Amniotic epithelial cell (primary cell): ENCODE measurements at regions not wholly inside any gene's neighbourhood (a gene's known extent, or its start where the extent isn't known, plus 50 kb on each side); places are given as distances from the start of the nearest gene placed in this dataset.
"Not testable (repeated sequence)": the region's sequence is repeated elsewhere in the genome, so short reads cannot be mapped to it uniquely, and the experiment has no call there.

Source experiments
- DNase-seq: peaks from one replicate; pipeline ENCODE4 v3.0.0-alpha.2; 2010; ENCODE audit warnings: low read depth

- peak; percentile 75 for DNase-seq
These were observed 647.6 kb downstream of the TNS3 start for GRCh38 chr7:46934198-46934825.

GRCh38 chr7:46933596-46933995 is 648.3 kb downstream of the TNS3 start:
- peak; percentile 65 for DNase-seq

DNA sequence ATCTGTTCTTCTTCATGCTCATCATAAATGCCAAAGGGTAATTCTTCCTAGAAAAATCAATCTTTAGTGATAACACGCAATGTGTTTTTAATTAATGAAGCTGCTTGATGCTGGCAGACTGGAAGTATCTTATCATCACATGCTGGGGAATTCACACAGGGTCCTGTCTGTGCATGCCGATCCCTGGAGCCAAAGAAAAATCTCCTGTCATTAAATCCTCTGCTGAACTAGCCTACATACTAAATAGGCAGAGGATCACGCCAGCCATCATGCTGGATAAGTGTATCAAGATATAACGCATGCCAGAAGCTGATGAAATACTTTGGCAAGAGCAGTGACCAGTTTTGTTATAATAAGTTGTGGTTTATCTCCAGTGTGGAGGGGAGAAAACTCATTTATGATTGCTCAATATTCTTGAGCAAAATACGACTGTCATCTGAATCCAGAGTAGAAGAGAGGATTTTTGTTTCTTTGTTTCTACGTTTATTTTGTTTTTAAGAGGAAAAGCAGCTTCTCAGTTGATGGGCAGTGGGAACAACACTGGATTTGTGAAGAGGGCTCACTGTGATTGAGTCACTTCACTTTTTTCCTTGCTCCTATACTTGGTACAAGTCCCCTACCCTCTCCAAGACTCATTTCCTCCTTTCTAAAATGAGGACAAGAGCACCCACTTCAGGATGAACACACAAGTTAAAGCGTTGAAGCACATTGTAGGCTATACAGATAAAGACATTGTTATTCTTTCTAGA is 649.1 kb downstream of the TNS3 start:
- peak; percentile 99 for DNase-seq

GRCh38 chr7:46932306-46932675 is 649.6 kb downstream of the TNS3 start:
- no peak for DNase-seq

GRCh38 chr7:46930366-46930765 is 651.5 kb downstream of the TNS3 start:
- peak; percentile 98 for DNase-seq

DNA sequence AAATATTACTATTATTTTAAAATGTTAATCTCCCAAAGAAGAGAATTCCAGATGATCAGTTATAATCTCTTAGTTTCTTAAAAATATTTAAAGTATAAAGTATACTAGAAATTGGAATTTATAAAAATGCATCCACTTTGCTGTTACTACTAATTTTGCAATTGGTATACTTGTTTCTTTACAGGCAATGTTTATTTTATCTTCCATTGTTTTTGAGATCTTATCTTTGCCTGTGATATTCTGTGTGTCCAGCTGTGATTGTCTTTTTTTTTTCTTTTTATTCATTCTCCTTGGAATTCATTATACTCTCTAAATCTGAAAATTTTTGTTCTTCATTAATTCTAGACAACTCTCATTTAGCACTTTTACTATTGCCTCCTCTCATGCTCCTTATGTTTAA is 652.6 kb downstream of the TNS3 start:
- DNase-seq: no peak

DNA sequence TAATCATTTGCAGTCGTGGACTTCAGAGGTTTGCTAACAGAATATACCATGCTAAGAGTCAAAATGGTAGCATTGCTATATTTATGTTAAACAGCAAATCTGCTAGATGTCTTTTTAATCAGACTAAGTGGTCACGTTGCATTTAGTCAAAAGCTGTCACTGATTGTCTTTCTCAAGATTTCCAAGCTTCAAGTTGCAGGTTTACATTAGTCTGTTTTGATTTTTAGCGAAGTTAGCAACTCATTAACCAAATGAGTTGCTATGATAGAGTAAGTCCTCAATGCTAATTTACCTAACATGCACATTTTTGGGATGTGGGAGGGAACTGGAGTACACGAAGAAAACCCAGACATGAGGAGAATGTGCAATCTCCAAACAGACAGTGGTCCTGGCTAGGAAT is 653.2 kb downstream of the TNS3 start:
- no peak for DNase-seq

DNA sequence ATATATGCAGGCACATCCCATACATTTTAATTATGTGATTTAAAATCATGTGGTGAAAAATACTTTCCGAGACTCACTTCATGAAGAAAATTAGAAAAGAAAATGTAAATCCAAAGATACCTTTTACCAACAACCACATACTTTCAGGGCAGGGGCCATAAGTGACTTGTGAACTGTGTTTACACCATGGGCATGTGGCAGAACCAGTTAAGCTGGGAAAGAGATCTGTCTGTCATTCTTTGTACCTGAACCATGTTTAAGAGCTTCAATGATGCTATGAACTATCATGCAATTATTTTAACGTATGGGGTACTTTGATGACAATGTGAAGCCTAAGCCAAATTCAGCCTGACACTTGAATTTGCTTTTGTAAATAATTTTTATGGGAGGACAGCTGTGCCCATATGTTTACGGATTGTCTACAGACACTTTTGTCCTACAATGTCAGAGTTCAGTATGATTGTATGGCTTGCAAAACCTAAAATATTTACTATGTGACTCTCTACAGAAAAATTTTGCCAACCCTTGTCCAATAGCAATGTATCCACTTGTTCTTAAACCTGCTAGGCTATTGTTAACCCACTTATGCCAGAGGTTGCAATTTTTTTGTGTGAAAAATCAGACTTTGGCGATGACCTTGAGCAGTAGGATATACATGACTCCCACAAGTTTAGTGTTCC is 654.6 kb downstream of the TNS3 start:
- no peak for DNase-seq

DNA sequence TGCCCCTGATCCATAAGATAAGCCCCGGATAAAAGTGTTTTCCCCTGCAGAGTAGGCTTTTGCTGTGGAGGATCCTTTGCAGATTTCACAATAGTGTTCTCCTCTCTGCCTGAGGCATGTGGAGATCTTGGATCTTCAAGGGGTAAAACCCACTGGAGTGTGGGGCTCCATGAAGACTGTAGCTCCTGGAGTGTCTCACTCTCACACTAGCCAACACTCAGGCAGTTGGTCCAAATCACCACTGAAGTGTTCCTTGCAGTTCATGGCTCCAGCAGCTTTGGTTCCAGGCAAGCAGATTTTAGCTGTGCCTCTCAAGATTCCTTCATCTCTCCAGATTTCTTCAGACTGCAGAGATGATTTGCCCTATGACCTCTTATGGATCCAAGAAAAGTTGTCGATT is 665.3 kb downstream of the TNS3 start:
- peak; percentile 45 for DNase-seq

GRCh38 chr7:46912692-46913091 is 669.2 kb downstream of the TNS3 start:
- DNase-seq: no peak

GRCh38 chr7:46909601-46910051 is 672.3 kb downstream of the TNS3 start:
- DNase-seq: peak; percentile 70

- peak; percentile 87 for DNase-seq
These were observed 673.1 kb downstream of the TNS3 start for GRCh38 chr7:46908770-46909169.

GRCh38 chr7:46904523-46904922 is 677.4 kb downstream of the TNS3 start:
- DNase-seq: not testable (repeated sequence)

DNA sequence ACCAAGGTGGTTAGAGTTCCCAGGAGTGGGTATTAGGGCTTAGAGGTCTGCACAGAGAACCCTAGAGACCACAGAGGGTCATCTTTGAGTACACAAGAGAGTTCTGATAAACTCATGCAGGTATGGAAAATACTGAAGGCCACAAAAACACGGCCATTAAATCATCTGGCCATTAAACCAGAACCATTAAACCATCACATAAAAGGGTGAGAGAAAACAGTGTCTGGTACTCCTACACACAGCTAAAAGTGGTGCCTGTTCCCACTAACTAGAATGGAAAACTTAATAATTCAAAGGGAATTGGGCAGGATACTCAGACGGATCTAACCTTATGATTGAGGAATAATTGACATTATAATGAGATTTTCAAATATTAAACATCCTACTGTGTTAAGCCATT is 679.4 kb downstream of the TNS3 start:
- no peak for DNase-seq

- DNase-seq: peak; percentile 98
These were observed 681.3 kb downstream of the TNS3 start for GRCh38 chr7:46900312-46901263.

- DNase-seq: no peak
These were observed 684.5 kb downstream of the TNS3 start for GRCh38 chr7:46897381-46897780.

GRCh38 chr7:46886669-46887374 is 695.1 kb downstream of the TNS3 start:
- DNase-seq: no peak

- no peak for DNase-seq
These were observed 696.7 kb downstream of the TNS3 start for GRCh38 chr7:46885167-46885566.

- DNase-seq: peak; percentile 53
These were observed 700.3 kb downstream of the TNS3 start for GRCh38 chr7:46881507-46882127.

- DNase-seq: no peak
These were observed 701.3 kb downstream of the TNS3 start for GRCh38 chr7:46880508-46881196.
